Panc1 (cell line): ENCODE measurements at regions not wholly inside any gene's neighbourhood (a gene's known extent, or its start where the extent isn't known, plus 50 kb on each side); places are given as distances from the start of the nearest gene placed in this dataset.

Experiments used
- ATAC-seq: fragments of 200-7000 bp; cut with Tn5 transposase; 2 replicates; pipeline ENCODE4 v1.9.1; 2020; ENCODE audit warnings: mild to moderate bottlenecking, moderate library complexity
- BruUV-seq: library from RNA; stranded (reverse); fragments of 400-500 nt; replicated peaks from 2 replicates; lab custom pipeline; 2021; lab: Mats Ljungman, UMichigan
- CTCF ChIA-PET: fragments of 300-600 bp; sonication (Branson Sonifier 250); formaldehyde crosslinking; loops from one replicate; lab custom pipeline; 2022; ENCODE audit warnings: antibody characterized with exemption; lab: Charles Lee
- POLR2A ChIA-PET: fragments of 300-600 bp; sonication (Branson Sonifier 250); formaldehyde crosslinking; loops from one replicate; lab custom pipeline; 2022; ENCODE audit warnings: antibody characterized with exemption; lab: Charles Lee
- DNase-seq: peaks from one replicate; pipeline ENCODE4 v3.0.0-alpha.2; 2010; ENCODE audit warnings: low read depth, low spot score
- H3K27ac ChIP-seq: 2 replicates; pipeline ENCODE4 v1.5.1; 2011; ENCODE audit warnings: mild to moderate bottlenecking, low read length, inconsistent platforms
- H3K27me3 ChIP-seq: fragments of 200-500 bp; sonication (Bioruptor generic); 2 replicates; pipeline ENCODE4 v1.6.0; 2014; ENCODE audit warnings: low read length, inconsistent platforms; ENCODE audit not compliant: control insufficient read depth, insufficient read depth
- H3K36me3 ChIP-seq: fragments of 200-500 bp; sonication (Bioruptor generic); 2 replicates; pipeline ENCODE4 v1.5.1; 2014; ENCODE audit warnings: inconsistent platforms, mild to moderate bottlenecking, low read length, moderate library complexity; ENCODE audit not compliant: control insufficient read depth, insufficient read depth
- H3K4me1 ChIP-seq: 2 replicates; pipeline ENCODE4 v1.5.1; 2011; ENCODE audit warnings: inconsistent platforms, mild to moderate bottlenecking, low read length, moderate library complexity; ENCODE audit not compliant: control insufficient read depth, insufficient read depth
- H3K4me3 ChIP-seq, 2 experiments: 2 replicates each; pipeline ENCODE4 v1.5.1; 2011 to 2012; ENCODE audit warnings: low read depth in 2 of 2, low read length in 2 of 2, mild to moderate bottlenecking in 2 of 2, inconsistent platforms in 1 of 2, moderate library complexity in 1 of 2
- H3K9me3 ChIP-seq: fragments of 200-500 bp; sonication (Bioruptor generic); 2 replicates; pipeline ENCODE4 v1.5.1; 2014; ENCODE audit warnings: low read depth, mild to moderate bottlenecking, inconsistent platforms, low read length, moderate library complexity; ENCODE audit not compliant: control insufficient read depth, insufficient read depth
- CTCF ChIP-seq: fragments of 450-650 bp; IDR thresholded peaks from 2 replicates; pipeline ENCODE4 v1.5.1; 2017; ENCODE audit warnings: mild to moderate bottlenecking
- POLR2AphosphoS5 ChIP-seq: IDR thresholded peaks from 2 replicates; pipeline ENCODE4 v1.6.1; 2012; ENCODE audit warnings: mild to moderate bottlenecking, low read depth, low read length, moderate library complexity
- REST ChIP-seq, 2 experiments: IDR thresholded peaks; 2 replicates each; pipeline ENCODE4 v1.6.1; 2011 to 2012; ENCODE audit warnings: low read depth in 2 of 2, control low read depth in 1 of 2, low read length in 1 of 2, mild to moderate bottlenecking in 1 of 2, moderate library complexity in 1 of 2; ENCODE audit not compliant: insufficient read depth in 1 of 2
- SIN3A ChIP-seq: IDR thresholded peaks from 2 replicates; pipeline ENCODE4 v1.6.1; 2012; ENCODE audit warnings: low read depth, mild to moderate bottlenecking, low read length, moderate library complexity, borderline replicate concordance; ENCODE audit not compliant: insufficient read depth
- TCF7L2 ChIP-seq: IDR thresholded peaks from 2 replicates; pipeline ENCODE4 v1.6.1; 2011; ENCODE audit warnings: mild to moderate bottlenecking, low read depth, low read length, inconsistent platforms
- in situ Hi-C: cut with HindIII; loops from 2 replicates; pipeline ENCODE4 v1.10.0; 2016; ENCODE audit warnings: low sequenced_read_pairs, low pct_unique_long_range_greater_than_20kb
- intact Hi-C: fragments of 100-400 bp; cut with micrococcal nuclease; formaldehyde crosslinking; loops from one replicate; pipeline ENCODE4 v1.10.0; 2022; ENCODE audit not compliant: unreplicated experiment

GRCh38 chr9:84145780-84146179 is 165.2 kb downstream of the RMI1 start:
- TF ChIP-seq REST (IDR thresholded peaks at IDR 0.05; ENCODE audit: insufficient read depth in 1 of 2, low read depth in 2 of 2, low read length in 1 of 2) (no peak), POLR2AphosphoS5 (no peak), CTCF (no peak), SIN3A (no peak), TCF7L2 (no peak)
- in situ Hi-C loops (no loop called here), intact Hi-C loops (no loop called here)
- CTCF ChIA-PET, result no interaction called here
- DNase-seq, result no peak
- no peak overlapping the region for H3K27ac ChIP-seq
- BruUV-seq, result no TSS peak
- no peak for ATAC-seq
- H3K9me3 ChIP-seq, result no peaks in the 10 kb centered on the region
- POLR2A ChIA-PET, result no interaction called here
- no peaks in the 10 kb centered on the region; the same call in 1 of the 2 replicates for H3K4me1 ChIP-seq
- peaks cover 16% of the 10 kb centered on the region for H3K27me3 ChIP-seq
- no peaks in the 10 kb centered on the region for H3K36me3 ChIP-seq
- H3K4me3 ChIP-seq, result no peak overlapping the region

GRCh38 chr9:84146893-84147710 is 166.5 kb downstream of the RMI1 start:
- no peaks in the 10 kb centered on the region for H3K4me1 ChIP-seq
- ChIA-PET CTCF (no interaction called here), POLR2A (no interaction called here)
- no peak overlapping the region for H3K4me3 ChIP-seq
- intact Hi-C loops (no loop called here), in situ Hi-C loops (no loop called here)
- no peak for ATAC-seq
- no peaks in the 10 kb centered on the region for H3K9me3 ChIP-seq
- no TSS peak for BruUV-seq
- H3K27me3 ChIP-seq, result peaks cover 3% of the 10 kb centered on the region
- no peak for TF ChIP-seq SIN3A
- TF ChIP-seq POLR2AphosphoS5, result no peak
- no peak for TF ChIP-seq TCF7L2
- no peak for TF ChIP-seq REST (IDR thresholded peaks at IDR 0.05; ENCODE audit: insufficient read depth in 1 of 2, low read depth in 2 of 2, low read length in 1 of 2)
- TF ChIP-seq CTCF, result no peak
- no peaks in the 10 kb centered on the region for H3K36me3 ChIP-seq
- H3K27ac ChIP-seq, result no peak overlapping the region
- DNase-seq, result no peak
